RPMI8226 (cell line): ENCODE measurements at regions not wholly inside any gene's neighbourhood (a gene's known extent, or its start where the extent isn't known, plus 50 kb on each side); places are given as distances from the start of the nearest gene placed in this dataset.

Experiments used
- DNase-seq: peaks from one replicate; pipeline ENCODE4 v3.0.0-alpha.2; 2015

GRCh38 chr3:177931346-177931745, 604.9 kb upstream of the KCNMB2 start:
- no peak for DNase-seq

GRCh38 chr3:177932346-177932745, 603.9 kb upstream of the KCNMB2 start:
- no peak for DNase-seq

GRCh38 chr3:177932750-177933660, 603.2 kb upstream of the KCNMB2 start:
- no peak for DNase-seq

- DNase-seq: no peak
Measured at GRCh38 chr3:177934001-177934891, 602.0 kb upstream of the KCNMB2 start.

- DNase-seq: no peak
Measured at GRCh38 chr3:177935047-177935446, 601.2 kb upstream of the KCNMB2 start.

GRCh38 chr3:177936721-177937120, 599.5 kb upstream of the KCNMB2 start:
- no peak for DNase-seq

GRCh38 chr3:177942911-177943310, 593.3 kb upstream of the KCNMB2 start:
- DNase-seq: no peak

- peak; percentile 20 for DNase-seq
Measured at GRCh38 chr3:177944228-177944661, 592.0 kb upstream of the KCNMB2 start.

GRCh38 chr3:177946048-177946447, 590.2 kb upstream of the KCNMB2 start:
- no peak for DNase-seq

- no peak for DNase-seq
Measured at GRCh38 chr3:177946497-177946896, 589.7 kb upstream of the KCNMB2 start.

GRCh38 chr3:177946936-177947335, 589.3 kb upstream of the KCNMB2 start:
- DNase-seq: no peak

- DNase-seq: no peak
Measured at GRCh38 chr3:177947901-177948300, 588.3 kb upstream of the KCNMB2 start.

GRCh38 chr3:177948716-177949425, 587.4 kb upstream of the KCNMB2 start:
- DNase-seq: no peak

GRCh38 chr3:177959188-177959587, 577.0 kb upstream of the KCNMB2 start:
- no peak for DNase-seq

GRCh38 chr3:177960014-177960413, 576.2 kb upstream of the KCNMB2 start:
- no peak for DNase-seq

GRCh38 chr3:177960722-177961121, 575.5 kb upstream of the KCNMB2 start:
- no peak for DNase-seq

- DNase-seq: no peak
Measured at GRCh38 chr3:177961784-177962183, 574.5 kb upstream of the KCNMB2 start.

- no peak for DNase-seq
Measured at GRCh38 chr3:177966493-177966892, 569.7 kb upstream of the KCNMB2 start.

GRCh38 chr3:177968891-177969290, 567.3 kb upstream of the KCNMB2 start:
- DNase-seq: no peak

- no peak for DNase-seq
Measured at GRCh38 chr3:177973241-177973840, 562.9 kb upstream of the KCNMB2 start.

GRCh38 chr3:177976241-177976640, 560.0 kb upstream of the KCNMB2 start:
- DNase-seq: no peak

- no peak for DNase-seq
Measured at GRCh38 chr3:177976866-177977265, 559.4 kb upstream of the KCNMB2 start.
